ENCODE measurements at regions not wholly inside any gene's neighbourhood (a gene's known extent, or its start where the extent isn't known, plus 50 kb on each side); places are given as distances from the start of the nearest gene placed in this dataset.

- no peak overlapping the region for H3K9ac ChIP-seq (ENCODE audit: control insufficient read depth, extremely low read depth, insufficient read depth, low read length)
- H3K27ac ChIP-seq (ENCODE audit: control insufficient read depth, insufficient read depth, low read length), result no peak overlapping the region
- no peak for FAIRE-seq
- H4K20me1 ChIP-seq (ENCODE audit: control insufficient read depth, extremely low read depth, insufficient read depth, low read length), result no peaks in the 10 kb centered on the region
- H2AFZ ChIP-seq (ENCODE audit: control insufficient read depth, low read length), result no peak overlapping the region
- DNase-seq (ENCODE audit: low read depth, low spot score), result no peak
- TF ChIP-seq CTCF (optimal IDR thresholded peaks at IDR 0.05 in 1 of 3, IDR thresholded peaks at IDR 0.05 in 1 of 3, conservative IDR thresholded peaks at IDR 0.05 in 1 of 3; ENCODE audit: extremely low read depth in 1 of 3, insufficient read depth in 2 of 3, low read length in 3 of 3) (no peak), EZH2 (IDR thresholded peaks at IDR 0.05; ENCODE audit: low read length) (no peak)
- no peak overlapping the region for H3K4me2 ChIP-seq (ENCODE audit: control insufficient read depth, extremely low read depth, insufficient read depth, low read depth, low read length)
- peaks cover 5% of the 10 kb centered on the region for H3K27me3 ChIP-seq (ENCODE audit: control insufficient read depth, extremely low read depth, insufficient read depth, low read length)
- no peaks in the 10 kb centered on the region for H3K36me3 ChIP-seq (ENCODE audit: control insufficient read depth in 2 of 2, extremely low read depth in 1 of 2, insufficient read depth in 2 of 2, low read length in 2 of 2)
- dilution Hi-C loops (cut with MboI; ENCODE audit: extremely low pct_ligation_motif_present, low sequenced_read_pairs), result no loop called here
- no peak overlapping the region for H3K4me3 ChIP-seq (ENCODE audit: control insufficient read depth in 2 of 3, extremely low read depth in 1 of 3, insufficient read depth in 2 of 3, low read depth in 1 of 3, low read length in 3 of 3)
- H3K9me3 ChIP-seq (ENCODE audit: control insufficient read depth, low read depth, low read length), result no peaks in the 10 kb centered on the region
- no peaks in the 10 kb centered on the region for H3K4me1 ChIP-seq (ENCODE audit: control insufficient read depth, extremely low read depth, insufficient read depth, low read length)
- no peaks in the 10 kb centered on the region for H3K79me2 ChIP-seq (ENCODE audit: control insufficient read depth, insufficient read depth, low read length)
- no peaks in the 10 kb centered on the region for H3K9me1 ChIP-seq (ENCODE audit: control insufficient read depth, extremely low read depth, insufficient read depth, low read length)
Observed at GRCh38 chr5:75935572-75935971, 147.6 kb upstream of the SV2C start.

GRCh38 chr5:75933489-75933888, 149.7 kb upstream of the SV2C start:
- no peaks in the 10 kb centered on the region for H3K9me1 ChIP-seq (ENCODE audit: control insufficient read depth, extremely low read depth, insufficient read depth, low read length)
- FAIRE-seq (no peak), DNase-seq (ENCODE audit: low read depth, low spot score) (no peak)
- H3K36me3 ChIP-seq (ENCODE audit: control insufficient read depth in 2 of 2, extremely low read depth in 1 of 2, insufficient read depth in 2 of 2, low read length in 2 of 2), result no peaks in the 10 kb centered on the region
- peaks cover 5% of the 10 kb centered on the region for H3K27me3 ChIP-seq (ENCODE audit: control insufficient read depth, extremely low read depth, insufficient read depth, low read length)
- no peak overlapping the region for H3K4me3 ChIP-seq (ENCODE audit: control insufficient read depth in 2 of 3, extremely low read depth in 1 of 3, insufficient read depth in 2 of 3, low read depth in 1 of 3, low read length in 3 of 3)
- H2AFZ ChIP-seq (ENCODE audit: control insufficient read depth, low read length), result no peak overlapping the region
- H3K4me2 ChIP-seq (ENCODE audit: control insufficient read depth, extremely low read depth, insufficient read depth, low read depth, low read length), result no peak overlapping the region
- H3K9ac ChIP-seq (ENCODE audit: control insufficient read depth, extremely low read depth, insufficient read depth, low read length), result no peak overlapping the region
- no peaks in the 10 kb centered on the region for H3K4me1 ChIP-seq (ENCODE audit: control insufficient read depth, extremely low read depth, insufficient read depth, low read length)
- no peaks in the 10 kb centered on the region for H4K20me1 ChIP-seq (ENCODE audit: control insufficient read depth, extremely low read depth, insufficient read depth, low read length)
- no peaks in the 10 kb centered on the region for H3K9me3 ChIP-seq (ENCODE audit: control insufficient read depth, low read depth, low read length)
- dilution Hi-C loops (cut with MboI; ENCODE audit: extremely low pct_ligation_motif_present, low sequenced_read_pairs), result no loop called here
- no peak overlapping the region for H3K27ac ChIP-seq (ENCODE audit: control insufficient read depth, insufficient read depth, low read length)
- no peaks in the 10 kb centered on the region for H3K79me2 ChIP-seq (ENCODE audit: control insufficient read depth, insufficient read depth, low read length)
- TF ChIP-seq CTCF (optimal IDR thresholded peaks at IDR 0.05 in 1 of 3, IDR thresholded peaks at IDR 0.05 in 1 of 3, conservative IDR thresholded peaks at IDR 0.05 in 1 of 3; ENCODE audit: extremely low read depth in 1 of 3, insufficient read depth in 2 of 3, low read length in 3 of 3), result no peak
- no peak for TF ChIP-seq EZH2 (IDR thresholded peaks at IDR 0.05; ENCODE audit: low read length)

Data from keratinocyte (primary cell).